ENCODE measurements at regions not wholly inside any gene's neighbourhood (a gene's known extent, or its start where the extent isn't known, plus 50 kb on each side); places are given as distances from the start of the nearest gene placed in this dataset.
A peak's percentile ranks its signal among the peaks of the same experiment; 100 is the strongest.
"Not testable (repeated sequence)": the region's sequence is repeated elsewhere in the genome, so short reads cannot be mapped to it uniquely, and the experiment has no call there.

DNA sequence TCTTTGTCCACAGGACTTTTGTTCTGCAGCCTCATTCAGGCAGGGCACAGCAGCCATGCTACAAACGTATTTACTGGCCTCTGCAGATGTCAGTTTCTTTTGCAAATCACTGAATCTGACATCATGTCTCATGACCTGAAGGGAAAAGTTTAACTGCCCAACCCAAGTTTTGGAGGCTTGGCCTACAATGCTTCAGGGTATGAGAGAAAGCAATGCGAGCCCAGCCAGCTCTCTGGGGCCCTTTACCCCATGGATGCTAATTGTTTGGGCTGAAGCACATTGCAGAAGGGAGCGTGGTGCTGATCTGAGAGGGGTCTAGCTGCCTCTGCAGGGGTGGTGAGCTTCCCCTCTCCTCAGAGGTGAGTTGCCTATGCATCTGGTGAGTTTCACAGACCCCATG is 179.9 kb upstream of the CXCL12 start:
- DNase-seq (ENCODE audit: low read depth in 2 of 2) = no peak

DNA sequence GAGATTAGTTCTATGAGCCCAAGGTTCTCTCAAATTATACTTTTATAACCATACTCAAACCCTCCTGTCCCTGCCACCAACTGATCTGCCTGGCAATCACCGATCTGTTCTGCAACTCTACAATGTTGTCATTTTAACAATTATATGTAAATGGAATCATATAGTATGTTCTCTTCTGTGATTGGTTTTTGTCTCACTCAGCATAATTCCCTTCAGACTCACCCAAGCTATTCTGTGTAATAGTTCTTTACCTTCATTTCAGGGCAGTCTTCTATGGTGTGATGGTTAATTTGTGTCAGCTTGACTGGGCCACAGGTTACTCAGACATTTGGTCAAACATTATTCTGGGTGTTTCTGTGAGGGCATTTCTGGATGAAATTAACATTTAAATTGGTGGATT is 181.9 kb upstream of the CXCL12 start:
- no peak for DNase-seq (ENCODE audit: low read depth in 2 of 2)

DNA sequence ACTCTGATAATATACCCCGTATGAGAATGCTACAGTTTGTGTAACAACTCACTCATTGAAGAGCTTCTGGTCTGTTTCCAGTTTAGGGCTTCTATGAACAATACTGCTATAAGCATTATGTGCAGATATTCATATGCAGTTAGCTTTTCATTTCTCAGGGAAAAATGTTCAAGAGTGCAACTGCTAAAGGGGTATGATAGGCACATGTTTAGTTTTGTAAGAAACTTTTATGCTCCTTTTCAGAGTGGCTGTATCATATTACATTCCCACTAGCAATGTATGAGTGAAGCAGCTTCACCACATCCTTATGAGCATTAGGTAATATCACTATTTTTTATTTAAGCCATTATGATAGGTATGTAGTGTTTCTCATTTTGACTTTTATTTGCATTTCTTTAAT is 182.6 kb upstream of the CXCL12 start:
- DNase-seq (ENCODE audit: low read depth in 2 of 2) = no peak

DNA sequence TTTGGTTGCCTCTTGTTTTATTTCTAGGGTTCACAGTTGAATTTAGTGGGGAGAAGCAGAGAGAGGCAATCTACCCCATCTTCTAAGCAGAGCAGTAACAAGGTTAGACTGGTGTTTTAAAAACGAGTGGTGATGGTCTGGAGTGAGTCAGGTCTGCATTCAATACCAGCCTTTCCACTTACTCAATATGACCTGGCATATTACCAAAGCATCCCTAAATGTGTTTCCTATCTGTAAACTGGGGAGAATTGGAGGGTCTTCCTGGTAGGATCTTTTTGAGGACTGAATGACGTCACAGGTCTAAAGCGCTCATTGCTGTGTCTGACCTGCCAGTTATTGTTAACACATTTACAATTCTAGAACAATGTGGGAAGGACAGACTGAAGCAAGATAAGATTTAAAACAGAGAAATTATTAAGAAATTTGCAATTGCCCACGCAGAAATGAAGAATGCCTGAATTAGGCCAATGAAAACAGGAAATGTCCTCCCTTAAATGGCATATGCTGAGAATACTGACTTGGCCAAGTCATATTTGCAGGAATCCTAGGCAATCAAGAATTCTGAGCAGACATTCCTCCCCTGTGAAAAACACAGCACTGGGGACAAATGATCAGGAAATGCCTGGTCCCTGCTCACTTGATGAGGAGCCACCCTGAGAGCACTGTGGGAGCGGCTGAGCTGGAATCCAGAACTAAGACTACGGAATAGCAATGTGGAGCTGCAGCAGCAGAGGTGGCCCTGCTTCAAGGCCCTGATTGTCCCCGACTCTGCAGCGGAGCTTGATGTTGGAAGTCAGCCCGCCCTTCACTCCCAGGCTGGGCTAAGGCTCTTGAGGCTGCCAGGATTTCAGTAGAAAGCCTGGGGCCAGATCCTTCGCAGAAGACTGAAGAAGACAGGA is 184.5 kb upstream of the CXCL12 start:
- peak in 1 of 2 donors; percentile 59 for DNase-seq (ENCODE audit: low read depth in 2 of 2)

DNA sequence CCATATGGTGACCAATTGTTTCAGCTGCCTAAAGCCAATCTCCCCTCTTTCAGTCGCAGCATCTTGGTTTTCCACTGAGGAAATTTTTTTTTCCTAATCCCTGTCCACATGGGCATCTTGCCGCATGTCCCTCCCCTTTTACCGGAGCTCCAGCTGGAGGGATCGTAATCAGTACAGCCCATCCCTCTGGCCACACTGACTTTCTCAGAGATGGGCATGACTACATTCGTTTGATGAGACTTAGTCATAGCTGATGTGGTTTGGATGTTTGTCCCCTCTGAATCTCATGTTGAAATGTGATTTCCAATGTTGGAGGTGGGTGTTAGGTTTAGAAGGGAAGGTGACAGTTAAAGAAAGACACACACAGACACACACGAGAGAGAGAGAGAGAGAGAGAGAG is 186.8 kb upstream of the CXCL12 start:
- no peak for DNase-seq (ENCODE audit: low read depth in 2 of 2)

DNA sequence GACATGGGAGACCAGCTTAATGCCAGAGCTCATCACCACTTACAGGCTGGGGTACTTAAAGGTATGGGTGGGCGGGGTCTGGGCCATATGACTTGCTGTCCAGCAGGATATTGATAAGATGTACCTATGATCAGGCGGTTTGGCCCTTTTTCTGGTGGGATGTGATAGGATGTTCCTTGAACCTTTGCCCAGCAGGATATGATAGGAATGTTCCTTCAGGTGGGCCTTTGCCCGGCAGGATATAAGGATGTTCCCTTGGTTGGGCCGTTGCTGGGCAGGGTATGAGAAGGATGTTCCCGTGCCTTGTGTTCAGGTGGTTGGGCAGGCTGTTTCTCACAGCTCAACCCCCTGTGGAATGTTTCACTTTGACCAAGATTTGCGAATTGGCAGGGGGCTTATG is 187.2 kb upstream of the CXCL12 start:
- DNase-seq (ENCODE audit: low read depth in 2 of 2) = no peak

DNA sequence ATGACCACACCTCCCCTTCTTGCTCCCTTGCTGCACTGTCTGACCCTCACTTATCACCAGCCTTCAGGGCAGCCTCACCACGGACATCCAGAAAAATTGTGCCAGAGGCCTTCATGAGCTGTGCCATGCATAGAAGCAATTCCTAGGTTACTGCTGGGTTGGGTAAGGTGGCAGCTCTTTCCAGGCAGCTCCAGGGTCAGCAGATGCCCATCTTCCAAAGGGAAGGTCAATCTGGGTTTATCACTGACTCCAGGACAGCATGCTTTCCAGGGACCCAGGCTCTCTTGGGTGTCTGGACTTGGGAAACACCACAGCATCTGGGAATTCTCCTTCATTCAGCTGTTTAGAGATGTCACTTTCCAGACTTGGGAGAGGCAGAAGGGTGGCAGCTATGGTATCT is 188.9 kb upstream of the CXCL12 start:
- no peak for DNase-seq (ENCODE audit: low read depth in 2 of 2)

DNA sequence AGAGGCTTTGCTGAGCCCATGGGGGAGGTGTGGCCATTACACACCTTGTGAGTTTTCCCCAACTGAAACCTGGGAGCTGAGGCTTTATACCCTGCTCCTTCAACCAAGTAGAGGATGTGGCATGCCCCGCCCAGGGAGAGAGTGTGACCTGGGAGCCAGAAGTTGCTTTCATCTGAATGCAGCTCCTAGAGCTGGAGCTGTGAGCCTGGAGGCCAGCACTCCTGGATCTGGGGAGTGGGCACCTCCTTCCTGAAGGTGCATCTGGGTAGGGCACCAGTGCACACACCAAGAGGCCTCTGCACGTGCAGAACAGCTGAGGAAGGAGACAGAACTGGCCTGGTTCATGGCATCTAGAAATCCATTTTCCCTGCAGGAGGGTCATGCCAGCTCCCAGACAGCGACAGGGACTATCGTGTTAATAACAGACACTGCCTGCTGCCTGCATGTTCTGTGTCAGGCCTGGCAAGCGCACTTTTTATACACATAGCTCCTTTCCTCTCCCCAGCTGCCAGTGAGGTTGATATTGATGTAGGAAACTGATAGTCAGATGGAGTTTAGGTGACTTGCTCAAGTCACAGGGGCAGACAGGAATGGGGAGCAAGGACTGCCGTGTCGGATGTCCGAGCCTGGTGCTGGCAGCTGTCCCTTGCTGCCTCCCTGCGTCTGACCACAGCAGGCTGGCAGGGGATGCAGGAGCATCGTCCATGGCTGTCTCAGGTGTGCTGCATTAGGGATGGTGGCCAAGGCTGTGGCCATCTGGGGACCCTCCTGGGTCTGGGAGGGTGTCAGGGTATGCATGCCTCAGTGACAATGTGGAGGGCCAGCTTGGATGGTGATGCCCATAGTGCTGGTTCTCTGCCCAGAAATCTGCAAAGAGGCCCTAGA is 189.9 kb upstream of the CXCL12 start:
- no peak for DNase-seq (ENCODE audit: low read depth in 2 of 2)

DNA sequence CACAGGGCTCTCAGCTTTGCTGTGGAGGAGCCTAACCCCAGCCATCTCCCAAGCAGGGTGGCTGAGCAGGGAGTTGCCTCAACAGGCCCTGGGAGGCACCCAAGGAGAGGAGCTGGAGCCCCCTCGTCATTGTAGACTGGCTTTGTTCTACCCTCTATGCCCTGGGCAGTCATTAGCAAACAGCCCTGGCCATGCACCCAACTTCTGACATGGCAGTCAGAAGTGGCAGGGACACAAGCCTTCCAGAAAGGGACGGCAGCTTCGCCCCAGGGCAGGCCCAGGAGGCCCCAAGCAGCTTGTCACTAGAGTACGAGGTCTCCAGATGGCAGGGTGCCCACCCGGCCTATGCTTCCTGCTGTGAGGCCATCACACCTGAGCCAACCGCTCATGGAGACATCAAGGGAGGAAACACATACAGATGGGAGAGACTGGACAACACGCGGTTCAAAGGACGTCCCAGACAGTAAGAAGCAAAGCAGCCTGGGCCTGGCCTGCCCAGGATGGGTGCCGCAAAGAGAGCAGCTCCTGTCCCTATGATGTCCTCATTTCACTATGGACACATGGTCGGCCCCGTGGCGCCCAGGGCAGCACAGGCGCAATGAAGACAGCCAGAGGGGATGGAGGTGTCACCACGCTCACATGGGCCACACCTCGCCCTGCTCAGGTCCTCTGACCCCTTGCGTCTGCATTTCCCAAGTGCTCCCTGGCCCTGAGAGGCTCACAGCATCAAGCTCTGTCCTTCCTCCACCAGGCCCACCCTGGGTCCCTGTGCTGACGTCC is 190.9 kb upstream of the CXCL12 start:
- DNase-seq (ENCODE audit: low read depth in 2 of 2) = no peak

DNA sequence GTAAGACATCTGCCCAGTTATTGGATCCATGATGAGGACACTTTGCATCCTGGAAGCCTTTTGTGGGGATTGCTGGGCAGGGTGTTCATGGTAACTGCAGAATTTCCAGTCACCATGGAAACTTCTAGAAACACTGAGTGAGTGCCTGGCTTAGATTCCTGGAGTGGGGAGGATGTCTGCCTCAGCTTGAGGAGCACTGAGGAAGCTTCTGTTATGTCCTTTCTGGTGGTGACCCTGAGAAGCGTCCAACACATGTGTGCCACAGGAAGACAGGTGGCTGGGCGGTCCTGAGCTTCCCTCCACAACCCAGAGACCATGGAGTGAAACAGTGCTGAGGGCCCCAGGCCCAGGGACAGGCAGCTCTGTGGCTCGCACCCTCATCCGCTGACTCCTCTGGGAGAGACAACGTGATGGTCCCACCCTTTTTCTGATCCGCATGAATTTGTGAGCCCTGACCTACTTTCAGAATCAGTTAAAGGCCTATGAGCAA is 191.8 kb upstream of the CXCL12 start:
- DNase-seq (ENCODE audit: low read depth in 2 of 2) = no peak

DNA sequence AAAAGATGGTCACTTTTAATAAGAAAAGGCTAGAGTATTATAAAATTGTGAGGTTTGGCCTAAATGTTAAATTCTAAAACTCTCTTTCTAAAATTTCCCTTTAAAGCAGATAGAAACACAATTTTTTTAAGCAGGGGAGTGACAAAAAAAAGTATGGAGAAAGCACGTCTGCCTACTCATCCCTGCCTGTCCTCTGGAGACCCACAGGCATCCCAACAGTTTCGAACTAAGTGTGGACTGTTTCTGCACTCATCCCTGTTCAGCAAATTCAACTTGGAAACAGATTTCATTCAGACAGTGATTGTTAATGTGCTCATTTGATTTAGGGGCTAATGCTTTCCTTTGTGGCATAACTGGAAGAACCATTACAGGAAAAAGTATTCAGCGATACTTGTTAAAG is 192.6 kb upstream of the CXCL12 start:
- no peak for DNase-seq (ENCODE audit: low read depth in 2 of 2)

DNA sequence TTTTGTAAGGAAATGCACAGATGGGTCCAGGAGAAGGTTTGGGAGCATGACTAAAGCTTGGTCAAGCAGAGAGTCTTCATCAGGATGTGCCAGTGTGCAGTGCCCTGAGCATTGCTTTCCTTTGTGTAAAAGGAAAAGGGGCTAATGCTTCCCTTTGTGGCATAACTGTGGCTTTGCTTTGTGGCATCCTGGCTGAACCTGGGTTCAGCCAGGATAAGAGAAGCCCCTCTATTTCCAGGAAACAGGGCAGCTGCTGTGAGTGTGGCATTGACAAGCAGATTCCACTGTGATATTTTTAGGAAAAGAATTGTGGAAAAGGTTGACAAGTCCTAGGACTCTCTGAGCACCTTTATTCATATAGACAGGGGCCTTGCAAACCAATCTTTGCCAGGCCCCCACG is 193.4 kb upstream of the CXCL12 start:
- DNase-seq (ENCODE audit: low read depth in 2 of 2) = no peak

DNA sequence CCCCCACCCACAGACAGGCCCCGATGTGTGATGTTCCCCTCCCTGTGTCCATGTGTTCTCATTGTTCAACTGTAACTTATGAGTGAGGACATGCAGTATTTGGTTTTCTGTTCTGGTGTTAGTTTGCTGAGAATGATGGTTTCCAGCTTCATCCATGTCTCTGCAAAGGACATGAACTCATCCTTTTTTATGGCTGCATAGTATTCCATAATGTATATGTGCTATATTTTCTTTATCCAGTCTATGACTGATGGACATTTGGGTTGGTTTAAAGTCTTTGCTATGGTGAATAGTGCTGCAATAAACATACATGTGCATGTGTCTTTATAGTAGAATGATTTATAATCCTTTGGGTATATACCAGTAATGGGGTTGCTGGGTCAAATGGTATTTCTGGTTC is 194.1 kb upstream of the CXCL12 start:
- not testable (repeated sequence) for DNase-seq (ENCODE audit: low read depth in 2 of 2)

DNA sequence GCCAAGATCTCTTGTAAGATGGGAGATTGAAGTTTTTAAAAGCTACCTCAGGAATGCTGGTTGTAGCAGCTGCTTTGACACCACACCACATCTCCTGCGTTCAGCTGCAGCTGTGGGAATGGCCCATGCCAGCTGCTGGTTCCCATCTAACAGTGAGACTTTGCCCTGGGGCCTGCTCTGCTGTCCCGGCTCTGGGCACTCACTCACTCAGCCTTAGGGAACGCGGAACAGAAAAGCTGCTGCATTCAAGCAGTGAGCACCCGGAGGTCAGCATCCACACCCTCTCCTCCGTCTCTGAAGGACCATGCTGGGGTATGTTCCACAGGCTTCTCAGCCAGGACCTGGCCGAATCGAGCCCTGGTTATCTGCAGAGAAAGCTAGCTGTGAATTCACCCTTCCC is 197.1 kb upstream of the CXCL12 start:
- DNase-seq (ENCODE audit: low read depth in 2 of 2) = no peak

DNA sequence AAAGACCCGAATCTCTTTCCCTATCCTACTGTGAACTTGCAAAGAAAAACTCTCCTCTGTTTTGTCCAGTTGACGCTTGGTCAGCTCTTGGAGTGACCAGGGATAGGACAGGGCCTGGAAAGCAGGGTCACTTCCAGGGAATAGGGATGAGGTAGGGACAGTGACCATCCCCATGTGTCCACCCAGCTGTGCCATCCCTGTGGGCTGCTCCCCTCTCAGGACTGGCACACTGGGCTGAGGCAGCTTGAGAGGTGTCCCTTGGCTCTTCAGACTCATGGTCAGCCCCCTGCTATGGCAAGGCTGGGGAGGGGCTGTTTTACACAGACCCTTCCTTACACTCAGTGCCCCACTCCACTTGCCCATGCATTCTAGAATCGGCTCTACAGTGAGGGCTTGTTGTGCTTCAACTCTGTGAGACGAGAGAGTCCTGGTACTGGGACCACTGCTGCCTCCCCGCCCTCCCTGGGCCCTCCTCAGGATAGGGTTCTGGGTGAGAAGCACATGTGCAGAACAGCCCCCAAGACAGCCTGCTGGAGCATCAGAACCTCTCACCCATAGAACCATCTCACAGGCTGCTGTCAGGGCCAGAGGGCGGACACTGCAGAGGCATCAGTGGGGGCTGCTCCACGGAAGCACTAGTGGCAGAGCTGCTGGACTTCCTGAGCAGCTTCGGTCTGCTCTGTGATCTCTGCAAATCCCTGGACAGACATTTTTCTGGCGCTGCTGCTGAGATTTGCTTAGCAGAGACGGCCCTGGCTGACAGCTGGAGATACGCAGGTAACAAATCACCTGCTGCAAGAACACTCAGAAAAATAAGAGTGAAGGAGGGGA is 202.8 kb upstream of the CXCL12 start:
- no peak for DNase-seq (ENCODE audit: low read depth in 2 of 2)

DNA sequence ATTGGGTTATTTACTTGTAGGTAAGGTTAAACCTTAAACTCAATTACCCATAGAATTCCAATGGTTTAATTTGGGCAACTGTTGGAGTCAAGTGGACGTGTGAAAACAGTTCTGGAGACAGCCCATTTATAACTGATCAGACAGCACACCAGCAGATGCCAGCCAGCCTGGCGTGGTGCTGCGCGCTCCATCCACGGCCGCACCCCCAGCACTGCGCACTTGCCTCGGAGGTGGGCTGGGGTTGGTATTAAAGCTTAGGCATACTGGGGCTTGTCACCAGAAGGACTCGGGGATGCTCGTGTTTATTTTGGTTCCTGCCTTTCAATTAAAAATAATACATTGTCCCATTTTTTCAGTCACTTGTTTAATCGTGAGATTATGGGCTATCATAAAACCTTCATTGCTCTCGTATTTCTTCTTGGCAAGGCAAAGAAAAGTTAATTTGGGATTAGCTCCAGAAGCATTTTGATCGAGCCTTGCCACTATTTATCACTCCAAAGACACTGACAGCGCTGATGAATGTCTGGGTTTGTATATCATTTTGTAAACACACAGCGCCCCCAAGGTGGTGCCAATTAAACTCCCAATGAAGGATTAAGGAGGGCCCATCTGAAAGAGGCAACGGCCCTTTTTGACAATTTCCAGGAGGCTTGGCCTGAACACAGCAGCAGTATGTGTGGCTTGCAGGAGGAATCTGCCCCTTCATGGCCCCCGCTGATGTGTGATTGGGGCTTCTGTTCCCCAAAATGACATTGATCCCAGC is 204.5 kb upstream of the CXCL12 start:
- no peak for DNase-seq (ENCODE audit: low read depth in 2 of 2)

DNA sequence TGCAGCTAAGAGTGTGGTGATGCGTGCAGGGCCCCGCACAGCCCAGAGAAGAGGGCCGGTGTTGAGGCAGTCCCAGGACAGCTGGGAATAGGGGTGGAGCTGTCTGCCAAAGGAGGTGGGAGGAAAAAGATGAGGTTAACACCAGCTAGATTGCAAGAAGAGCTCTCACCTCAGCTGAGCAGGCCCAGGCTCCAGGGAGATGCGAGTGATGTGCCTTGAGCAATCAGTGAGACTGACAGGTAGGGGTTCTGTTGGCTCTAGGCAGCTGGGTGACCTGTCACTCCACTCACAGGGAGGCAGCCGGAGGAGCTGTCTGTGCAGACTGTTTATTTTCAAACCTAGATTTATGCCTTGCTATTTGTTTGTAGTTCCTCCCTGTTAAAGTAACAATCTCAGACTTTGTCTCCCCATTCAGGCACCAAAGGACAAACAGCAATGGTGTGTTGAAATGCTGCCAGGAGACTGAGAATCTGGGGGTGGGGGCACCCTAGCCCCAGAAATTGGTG is 205.1 kb upstream of the CXCL12 start:
- DNase-seq (ENCODE audit: low read depth in 2 of 2) = no peak

DNA sequence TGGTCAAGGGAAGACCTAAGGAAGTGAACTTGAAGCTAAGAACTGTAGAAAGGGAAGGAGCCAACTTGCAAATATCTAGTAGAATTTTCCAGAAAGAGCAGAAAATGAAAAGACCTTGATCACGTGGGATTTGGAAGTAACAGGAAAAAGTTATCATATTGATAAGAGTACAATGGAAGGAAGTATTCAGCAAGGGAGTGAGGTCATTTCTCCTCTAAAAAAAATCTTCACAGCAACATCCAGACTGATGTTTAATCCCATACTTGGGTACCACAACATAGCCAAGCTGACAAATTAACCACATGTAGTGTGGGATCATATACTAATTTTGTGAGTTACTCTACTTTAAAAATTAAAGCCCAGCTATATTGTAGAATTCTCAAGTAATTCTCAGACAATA is 207.0 kb upstream of the CXCL12 start:
- no peak for DNase-seq (ENCODE audit: low read depth in 2 of 2)

DNA sequence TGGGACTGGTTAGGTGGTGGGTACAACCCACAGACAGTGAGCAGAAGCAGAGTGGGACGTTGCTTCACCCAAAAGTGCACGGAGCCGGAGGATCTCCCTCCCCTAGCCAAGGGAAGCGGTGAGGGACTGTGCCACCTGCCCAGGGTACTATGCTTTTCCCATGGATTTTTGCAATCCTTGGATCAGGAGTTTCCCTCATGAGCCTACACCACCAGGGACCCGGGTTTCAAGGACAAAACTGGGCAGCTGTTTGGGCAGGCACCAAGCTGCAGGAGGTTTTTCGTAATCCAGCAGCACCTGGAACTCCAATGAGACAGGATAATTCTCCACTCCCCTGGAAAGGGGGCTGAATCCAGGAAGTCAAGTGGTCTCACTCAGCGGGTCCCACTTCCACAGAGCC is 209.1 kb upstream of the CXCL12 start:
- no peak for DNase-seq (ENCODE audit: low read depth in 2 of 2)

DNA sequence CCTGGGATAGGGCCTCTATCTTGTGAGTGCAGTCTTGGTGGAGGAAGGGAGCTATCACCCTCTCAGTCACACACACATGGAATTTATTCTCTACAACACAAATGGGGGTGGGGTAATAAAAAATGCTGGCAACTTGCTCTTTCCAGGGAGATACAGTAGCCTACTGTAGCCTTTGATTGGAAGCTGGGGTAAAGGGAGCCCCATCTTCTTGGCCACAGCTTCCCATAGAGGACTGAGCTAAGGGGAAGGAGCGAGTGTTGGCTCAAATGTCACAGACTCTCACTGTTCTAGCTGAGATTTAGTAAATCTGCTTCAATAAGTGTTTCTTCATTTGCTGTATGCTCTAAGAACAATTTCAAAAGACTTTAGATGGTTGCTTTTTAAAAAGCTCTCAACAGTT is 222.2 kb upstream of the CXCL12 start:
- DNase-seq (ENCODE audit: low read depth in 2 of 2) = no peak
